ENCODE measurements at regions not wholly inside any gene's neighbourhood (a gene's known extent, or its start where the extent isn't known, plus 50 kb on each side); places are given as distances from the start of the nearest gene placed in this dataset.

GRCh38 chr11:23551706-23552105 is 691.4 kb upstream of the CCDC179 start:
- 56 to 80% methylated on average over 1 of the region's 1 CpG for WGBS, 2 donors
- intact Hi-C loops (cut with DNase I) = no loop called here
- Histone ChIP-seq H3K4me1 (no peaks in the 10 kb centered on the region), H3K36me3 (no peaks in the 10 kb centered on the region), H3K27ac (no peak overlapping the region), H3K4me3 (no peak overlapping the region), H3K9me3 (no peaks in the 10 kb centered on the region), H3K27me3 (no peaks in the 10 kb centered on the region)
- no peak for DNase-seq
- TF ChIP-seq, protein P1, sequence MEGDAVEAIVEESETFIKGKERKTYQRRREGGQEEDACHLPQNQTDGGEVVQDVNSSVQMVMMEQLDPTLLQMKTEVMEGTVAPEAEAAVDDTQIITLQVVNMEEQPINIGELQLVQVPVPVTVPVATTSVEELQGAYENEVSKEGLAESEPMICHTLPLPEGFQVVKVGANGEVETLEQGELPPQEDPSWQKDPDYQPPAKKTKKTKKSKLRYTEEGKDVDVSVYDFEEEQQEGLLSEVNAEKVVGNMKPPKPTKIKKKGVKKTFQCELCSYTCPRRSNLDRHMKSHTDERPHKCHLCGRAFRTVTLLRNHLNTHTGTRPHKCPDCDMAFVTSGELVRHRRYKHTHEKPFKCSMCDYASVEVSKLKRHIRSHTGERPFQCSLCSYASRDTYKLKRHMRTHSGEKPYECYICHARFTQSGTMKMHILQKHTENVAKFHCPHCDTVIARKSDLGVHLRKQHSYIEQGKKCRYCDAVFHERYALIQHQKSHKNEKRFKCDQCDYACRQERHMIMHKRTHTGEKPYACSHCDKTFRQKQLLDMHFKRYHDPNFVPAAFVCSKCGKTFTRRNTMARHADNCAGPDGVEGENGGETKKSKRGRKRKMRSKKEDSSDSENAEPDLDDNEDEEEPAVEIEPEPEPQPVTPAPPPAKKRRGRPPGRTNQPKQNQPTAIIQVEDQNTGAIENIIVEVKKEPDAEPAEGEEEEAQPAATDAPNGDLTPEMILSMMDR (IDR thresholded peaks at IDR 0.05) = no peak
- no peak for TF ChIP-seq POLR2A (IDR thresholded peaks at IDR 0.05)

GRCh38 chr11:23554002-23554401 is 693.7 kb upstream of the CCDC179 start:
- Histone ChIP-seq H3K4me3 (no peak overlapping the region), H3K27ac (no peak overlapping the region), H3K36me3 (no peaks in the 10 kb centered on the region), H3K27me3 (no peaks in the 10 kb centered on the region), H3K9me3 (no peaks in the 10 kb centered on the region), H3K4me1 (no peaks in the 10 kb centered on the region)
- 50 to 92% methylated on average over 1 of the region's 1 CpG for WGBS, 2 donors
- intact Hi-C loops (cut with DNase I) = no loop called here
- DNase-seq = no peak
- TF ChIP-seq, protein P1 (IDR thresholded peaks at IDR 0.05) = no peak
- no peak for TF ChIP-seq POLR2A (IDR thresholded peaks at IDR 0.05)

GRCh38 chr11:23555085-23555484 is 694.8 kb upstream of the CCDC179 start:
- intact Hi-C loops (cut with DNase I) = no loop called here
- Histone ChIP-seq H3K4me1 (no peaks in the 10 kb centered on the region), H3K36me3 (no peaks in the 10 kb centered on the region), H3K4me3 (no peak overlapping the region), H3K9me3 (no peaks in the 10 kb centered on the region), H3K27me3 (no peaks in the 10 kb centered on the region), H3K27ac (no peak overlapping the region)
- no peak for TF ChIP-seq POLR2A (IDR thresholded peaks at IDR 0.05)
- TF ChIP-seq, protein P1 (IDR thresholded peaks at IDR 0.05) = no peak
- no peak for DNase-seq
- 25 to 38% methylated on average over 1 of the region's 1 CpG for WGBS, 2 donors

GRCh38 chr11:23556163-23556750 is 696.0 kb upstream of the CCDC179 start:
- intact Hi-C loops (cut with DNase I) = no loop called here
- H3K36me3 ChIP-seq = no peaks in the 10 kb centered on the region
- no peaks in the 10 kb centered on the region for H3K4me1 ChIP-seq
- no peak for DNase-seq
- no peaks in the 10 kb centered on the region for H3K9me3 ChIP-seq
- no peak overlapping the region for H3K4me3 ChIP-seq
- H3K27ac ChIP-seq = no peak overlapping the region
- no peaks in the 10 kb centered on the region for H3K27me3 ChIP-seq
- TF ChIP-seq, protein P1 (IDR thresholded peaks at IDR 0.05) = no peak
- TF ChIP-seq POLR2A (IDR thresholded peaks at IDR 0.05) = no peak
- WGBS, 2 donors = 50 to 60% methylated on average over 1 to 2 of the region's 2 CpGs

- Histone ChIP-seq H3K27me3 (no peaks in the 10 kb centered on the region), H3K4me3 (no peak overlapping the region), H3K4me1 (no peaks in the 10 kb centered on the region), H3K9me3 (no peaks in the 10 kb centered on the region), H3K36me3 (no peaks in the 10 kb centered on the region), H3K27ac (no peak overlapping the region)
- DNase-seq = no peak
- intact Hi-C loops (cut with DNase I) = no loop called here
- TF ChIP-seq, protein P1 (IDR thresholded peaks at IDR 0.05) = no peak
- no peak for TF ChIP-seq POLR2A (IDR thresholded peaks at IDR 0.05)
Measured at GRCh38 chr11:23563591-23563990, 703.3 kb upstream of the CCDC179 start.

Data from esophagus squamous epithelium (tissue), 5 donors.